ENCODE measurements at regions not wholly inside any gene's neighbourhood (a gene's known extent, or its start where the extent isn't known, plus 50 kb on each side); places are given as distances from the start of the nearest gene placed in this dataset.

GRCh38 chr2:186339716-186340115, 146.3 kb upstream of the ZC3H15 start:
- TF ChIP-seq AFF4 (CRISPR knock-in tag; IDR thresholded peaks at IDR 0.05; ENCODE audit: borderline replicate concordance) (no peak), ETV6 (CRISPR knock-in tag; IDR thresholded peaks at IDR 0.05) (no peak), FOXP1 (CRISPR knock-in tag; IDR thresholded peaks at IDR 0.05; ENCODE audit: borderline replicate concordance) (no peak), CTCF (IDR thresholded peaks at IDR 0.05) (no peak), ZNF263 (CRISPR knock-in tag; IDR thresholded peaks at IDR 0.05; ENCODE audit: low read depth) (no peak), ELF4 (CRISPR knock-in tag; IDR thresholded peaks at IDR 0.05; ENCODE audit: low read depth) (no peak), ZBTB43 (CRISPR knock-in tag; IDR thresholded peaks at IDR 0.05) (no peak)

All from WTC11 (cell line).